HG02759 (cell line): ENCODE measurements at regions not wholly inside any gene's neighbourhood (a gene's known extent, or its start where the extent isn't known, plus 50 kb on each side); places are given as distances from the start of the nearest gene placed in this dataset.
"Not testable (repeated sequence)": the region's sequence is repeated elsewhere in the genome, so short reads cannot be mapped to it uniquely, and the experiment has no call there.

ENCODE experiments used
- ATAC-seq: cut with Tn5 transposase; IDR thresholded peaks from one replicate; pipeline ENCODE4 v1.9.1; 2021; ENCODE audit warnings: mild to moderate bottlenecking, moderate library complexity; ENCODE audit not compliant: unreplicated experiment

- ATAC-seq = no peak
Measured at GRCh38 chr13:33340631-33341030, 55.1 kb upstream of the STARD13 start.

- ATAC-seq = no peak
Measured at GRCh38 chr13:33341861-33342452, 56.4 kb upstream of the STARD13 start.

- no peak for ATAC-seq
Measured at GRCh38 chr13:33345842-33346241, 60.3 kb upstream of the STARD13 start.

GRCh38 chr13:33347861-33348260 is 62.3 kb upstream of the STARD13 start:
- no peak for ATAC-seq

GRCh38 chr13:33348366-33348765 is 62.8 kb upstream of the STARD13 start:
- no peak for ATAC-seq

GRCh38 chr13:33349288-33349985 is 63.9 kb upstream of the STARD13 start:
- ATAC-seq = no peak

- ATAC-seq = no peak
Measured at GRCh38 chr13:33349986-33350826, 64.7 kb upstream of the STARD13 start.

- ATAC-seq = no peak
Measured at GRCh38 chr13:33351319-33351718, 65.8 kb upstream of the STARD13 start.

- no peak for ATAC-seq
Measured at GRCh38 chr13:33352041-33352440, 66.5 kb upstream of the STARD13 start.

GRCh38 chr13:33352526-33352925 is 67.0 kb upstream of the STARD13 start:
- no peak for ATAC-seq

- peak; percentile 80 for ATAC-seq
Measured at GRCh38 chr13:33353210-33353609, 67.7 kb upstream of the STARD13 start.

GRCh38 chr13:33353646-33354045 is 68.1 kb upstream of the STARD13 start:
- ATAC-seq = no peak

- no peak for ATAC-seq
Measured at GRCh38 chr13:33355201-33355895, 69.8 kb upstream of the STARD13 start.

- ATAC-seq = not testable (repeated sequence)
Measured at GRCh38 chr13:33358076-33358475, 72.5 kb upstream of the STARD13 start.

GRCh38 chr13:33362986-33363727 is 77.6 kb upstream of the STARD13 start:
- no peak for ATAC-seq

- ATAC-seq = no peak
Measured at GRCh38 chr13:33364192-33364591, 78.6 kb upstream of the STARD13 start.

GRCh38 chr13:33366469-33367062 is 81.0 kb upstream of the STARD13 start:
- ATAC-seq = no peak

- ATAC-seq = no peak
Measured at GRCh38 chr13:33367171-33367895, 81.8 kb upstream of the STARD13 start.

- peak; percentile 84 for ATAC-seq
Measured at GRCh38 chr13:33367926-33368325, 82.4 kb upstream of the STARD13 start.
